Liver (tissue), 8 donors: ENCODE measurements at regions not wholly inside any gene's neighbourhood (a gene's known extent, or its start where the extent isn't known, plus 50 kb on each side); places are given as distances from the start of the nearest gene placed in this dataset.

Source experiments
- DNase-seq: peaks from one replicate; pipeline ENCODE4 v3.0.0-alpha.2; 2017; ENCODE audit warnings: low spot score
- H3K27ac ChIP-seq, 2 donors: one replicate each; pipeline ENCODE4 v1.7.0; 2013; ENCODE audit warnings: inconsistent platforms in 2 of 2, low read length in 2 of 2, control low read depth in 1 of 2, low read depth in 1 of 2, mild to moderate bottlenecking in 1 of 2
- H3K27me3 ChIP-seq, 4 donors: one replicate each; pipeline versions ENCODE4 v1.6.1 to v1.7.0; 2013; ENCODE audit warnings: low read length in 3 of 4, inconsistent platforms in 1 of 4, mild to moderate bottlenecking in 1 of 4, moderate library complexity in 1 of 4; ENCODE audit not compliant: control insufficient read depth in 4 of 4, insufficient read depth in 4 of 4
- H3K36me3 ChIP-seq, 4 donors: one replicate each; pipeline versions ENCODE4 v1.6.1 to v1.7.0; 2013; ENCODE audit warnings: low read length in 3 of 4, mild to moderate bottlenecking in 3 of 4, low read depth in 1 of 4, moderate library complexity in 1 of 4; ENCODE audit not compliant: control insufficient read depth in 4 of 4, insufficient read depth in 3 of 4
- H3K4me1 ChIP-seq, 4 donors: one replicate each; pipeline versions ENCODE4 v1.6.1 to v1.7.0; 2013; ENCODE audit warnings: low read length in 3 of 4, mild to moderate bottlenecking in 3 of 4, moderate library complexity in 1 of 4; ENCODE audit not compliant: control insufficient read depth in 4 of 4, insufficient read depth in 4 of 4
- H3K4me3 ChIP-seq, 3 donors: one replicate each; pipeline versions ENCODE4 v1.6.1 to v1.7.0; 2013; ENCODE audit warnings: low read length in 3 of 3, control low read depth in 1 of 3, low read depth in 1 of 3, mild to moderate bottlenecking in 1 of 3
- H3K9ac ChIP-seq, 2 donors: one replicate each; pipeline ENCODE4 v1.7.0; 2013; ENCODE audit warnings: low read length in 2 of 2, mild to moderate bottlenecking in 2 of 2, moderate library complexity in 2 of 2, control low read depth in 1 of 2, low read depth in 1 of 2
- H3K9me3 ChIP-seq, 4 donors: one replicate each; pipeline versions ENCODE4 v1.6.1 to v1.7.0; 2013; ENCODE audit warnings: low read length in 3 of 4; ENCODE audit not compliant: control insufficient read depth in 4 of 4
- ATF3 ChIP-seq: IDR thresholded peaks from 2 replicates; pipeline ENCODE4 v1.6.1; 2016; ENCODE audit warnings: antibody characterized with exemption
- CTCF ChIP-seq: fragments of 150-350 bp; IDR thresholded peaks from 2 replicates; pipeline ENCODE4 v1.5.1; 2017; ENCODE audit warnings: improper control_type of control experiment, low read depth, low read length; ENCODE audit not compliant: missing input control
- EGR1 ChIP-seq, 2 donors: IDR thresholded peaks; 2 replicates each; pipeline ENCODE4 v1.6.1; 2016 to 2018; ENCODE audit warnings: antibody characterized with exemption in 2 of 2, low read depth in 2 of 2
- FOXA1 ChIP-seq: IDR thresholded peaks from 2 replicates; pipeline ENCODE4 v1.6.1; 2016; ENCODE audit warnings: antibody characterized with exemption
- FOXA2 ChIP-seq: IDR thresholded peaks from 2 replicates; pipeline ENCODE4 v1.6.1; 2016; ENCODE audit warnings: antibody characterized with exemption
- GABPA ChIP-seq, 2 donors: IDR thresholded peaks in 1 of 2; conservative IDR thresholded peaks in 1 of 2; 2 replicates each; pipeline ENCODE4 v1.6.1; 2016; ENCODE audit warnings: antibody characterized with exemption in 2 of 2, mild to moderate bottlenecking in 1 of 2, moderate library complexity in 1 of 2
- HNF4G ChIP-seq: IDR thresholded peaks from 2 replicates; pipeline ENCODE4 v1.6.1; 2016; ENCODE audit warnings: antibody characterized with exemption
- JUND ChIP-seq, 2 donors: IDR thresholded peaks; 2 replicates each; pipeline ENCODE4 v1.6.1; 2016; ENCODE audit warnings: antibody characterized with exemption in 2 of 2
- MAX ChIP-seq: IDR thresholded peaks from 2 replicates; pipeline ENCODE4 v1.6.1; 2016; ENCODE audit warnings: antibody characterized with exemption
- NR2F2 ChIP-seq: IDR thresholded peaks from 2 replicates; pipeline ENCODE4 v1.6.1; 2016; ENCODE audit warnings: antibody characterized with exemption
- RAD21 ChIP-seq, 2 donors: IDR thresholded peaks; 2 replicates each; pipeline ENCODE4 v1.6.1; 2016; ENCODE audit warnings: antibody characterized with exemption in 2 of 2, mild to moderate bottlenecking in 2 of 2
- REST ChIP-seq: IDR thresholded peaks from 2 replicates; pipeline ENCODE4 v1.6.1; 2016; ENCODE audit warnings: antibody characterized with exemption, mild to moderate bottlenecking
- TAF1 ChIP-seq: conservative IDR thresholded peaks from 2 replicates; pipeline ENCODE4 v1.6.1; 2016; ENCODE audit warnings: antibody characterized with exemption, mild to moderate bottlenecking
- YY1 ChIP-seq: IDR thresholded peaks from 2 replicates; pipeline ENCODE4 v1.6.1; 2016; ENCODE audit warnings: antibody characterized with exemption, mild to moderate bottlenecking
- ZBTB33 ChIP-seq: IDR thresholded peaks from 2 replicates; pipeline ENCODE4 v1.6.1; 2016; ENCODE audit warnings: antibody characterized with exemption
- WGBS: extraction: QIAGEN DNeasy Blood & Tissue Kit; methylation state at CpG from one replicate; pipeline ENCODE4 v1.1.7; 2013; 5-methylcytosine and 5-hydroxymethylcytosine counted together
- donor health status: healthy.
- donor health status: healthy.
- donor health status: healthy.
- donor health status: healthy.
- donor health status: healthy.

GRCh38 chr6:158255275-158255988, 56.8 kb upstream of the TULP4 start:
- TF ChIP-seq RAD21 (IDR thresholded peaks at IDR 0.05) (no peak), HNF4G (no peak)
- Histone ChIP-seq H3K9me3 (no peaks in the 10 kb centered on the region), H3K27me3 (no peaks in the 10 kb centered on the region), H3K36me3 (no peaks in the 10 kb centered on the region), H3K4me3 (no peak overlapping the region), H3K27ac (no peak overlapping the region), H3K4me1 (no peaks in the 10 kb centered on the region), H3K9ac (no peak overlapping the region)
- DNase-seq, result no peak
- WGBS, result 91% methylated on average over 4 of the region's 4 CpGs

GRCh38 chr6:158255989-158256601, 56.2 kb upstream of the TULP4 start:
- no peaks in the 10 kb centered on the region for H3K4me1 ChIP-seq
- no peaks in the 10 kb centered on the region for H3K27me3 ChIP-seq
- H3K9ac ChIP-seq, result no peak overlapping the region
- no peak for DNase-seq
- WGBS, result 94% methylated on average over 5 of the region's 5 CpGs
- H3K36me3 ChIP-seq, result no peaks in the 10 kb centered on the region
- no peaks in the 10 kb centered on the region for H3K9me3 ChIP-seq
- no peak overlapping the region for H3K27ac ChIP-seq
- no peak overlapping the region for H3K4me3 ChIP-seq
- TF ChIP-seq GABPA (IDR thresholded peaks at IDR 0.05 in 1 of 2, conservative IDR thresholded peaks at IDR 0.05 in 1 of 2), result no peak
- TF ChIP-seq MAX, result no peak
- TF ChIP-seq YY1, result no peak
- no peak for TF ChIP-seq ZBTB33
- no peak for TF ChIP-seq TAF1

GRCh38 chr6:158256746-158257424, 55.4 kb upstream of the TULP4 start:
- no peaks in the 10 kb centered on the region for H3K27me3 ChIP-seq
- no peak overlapping the region for H3K27ac ChIP-seq
- DNase-seq, result no peak
- no peaks in the 10 kb centered on the region for H3K36me3 ChIP-seq
- TF ChIP-seq HNF4G, result no peak
- TF ChIP-seq ATF3, result no peak
- no peak for TF ChIP-seq YY1
- TF ChIP-seq EGR1 (IDR thresholded peaks at IDR 0.05; ENCODE audit: low read depth in 2 of 2), result no peak
- no peak for TF ChIP-seq ZBTB33
- no peak for TF ChIP-seq CTCF
- no peak for TF ChIP-seq FOXA1
- TF ChIP-seq TAF1, result no peak
- no peak for TF ChIP-seq JUND (IDR thresholded peaks at IDR 0.05)
- no peak for TF ChIP-seq FOXA2
- TF ChIP-seq MAX, result no peak
- TF ChIP-seq NR2F2, result no peak
- TF ChIP-seq REST, result no peak
- no peaks in the 10 kb centered on the region for H3K9me3 ChIP-seq
- WGBS, result 96% methylated on average over 5 of the region's 5 CpGs
- H3K4me3 ChIP-seq, result no peak overlapping the region
- H3K9ac ChIP-seq, result no peak overlapping the region
- no peaks in the 10 kb centered on the region for H3K4me1 ChIP-seq
